Gastroesophageal sphincter (tissue), 4 donors: ENCODE measurements at regions not wholly inside any gene's neighbourhood (a gene's known extent, or its start where the extent isn't known, plus 50 kb on each side); places are given as distances from the start of the nearest gene placed in this dataset.

Experiments
- ATAC-seq: fragments of 150-250 bp; one replicate; pipeline ENCODE4 v1.9.1; 2016; ENCODE audit warnings: mild to moderate bottlenecking, moderate library complexity
- H3K27ac ChIP-seq, 4 donors: fragments of 200-600 bp; sonication (generic) in 3 of 4; 1 replicate in 3 of 4; 2 replicates in 1 of 4; pipeline ENCODE4 v1.5.1; 2016 to 2019
- H3K27me3 ChIP-seq: fragments of 200-600 bp; sonication (generic); one replicate; pipeline ENCODE4 v1.5.1; 2019
- H3K36me3 ChIP-seq, 2 donors: fragments of 200-600 bp; sonication (generic); one replicate each; pipeline ENCODE4 v1.5.1; 2019; ENCODE audit warnings: control low read depth in 1 of 2
- H3K4me1 ChIP-seq, 3 donors: fragments of 200-600 bp; sonication (generic); 1 replicate in 2 of 3; 2 replicates in 1 of 3; pipeline ENCODE4 v1.5.1; 2016 to 2019; ENCODE audit warnings: control low read depth in 2 of 3
- H3K4me3 ChIP-seq, 2 donors: fragments of 200-600 bp; sonication (generic); one replicate each; pipeline ENCODE4 v1.5.1; 2019; ENCODE audit warnings: mild to moderate bottlenecking in 1 of 2, moderate library complexity in 1 of 2
- H3K9me3 ChIP-seq, 3 donors: fragments of 200-600 bp; sonication (generic); one replicate each; pipeline ENCODE4 v1.5.1; 2017 to 2019; ENCODE audit warnings: control low read depth in 2 of 3
- EP300 ChIP-seq: sonication (generic); formaldehyde crosslinking; IDR thresholded peaks from one replicate; pipeline ENCODE4 v1.6.1; 2017; ENCODE audit warnings: antibody characterized with exemption, mild to moderate bottlenecking
- POLR2A ChIP-seq, 2 donors: fragments of 450-650 bp; IDR thresholded peaks; one replicate each; pipeline ENCODE4 v1.6.1; 2017; ENCODE audit warnings: antibody characterized with exemption in 2 of 2, mild to moderate bottlenecking in 2 of 2, moderate library complexity in 1 of 2
- POLR2AphosphoS5 ChIP-seq: sonication (generic); formaldehyde crosslinking; IDR thresholded peaks from one replicate; pipeline ENCODE4 v1.6.1; 2017; ENCODE audit warnings: antibody characterized with exemption
- WGBS, 2 donors: methylation state at CpG; one replicate each; pipeline ENCODE4 v1.1.5; 2018; ENCODE audit warnings: low coverage in 1 of 2; 5-methylcytosine and 5-hydroxymethylcytosine counted together
- TF ChIP-seq, protein P1 (sequence below), 4 experiments: fragments of 200-600 bp in 2 of 4; fragments of 450-650 bp in 2 of 4; sonication (generic) in 1 of 4; IDR thresholded peaks; one replicate each; pipeline ENCODE4 v1.5.1; 2017 to 2019; ENCODE audit warnings: antibody characterized with exemption in 4 of 4, mild to moderate bottlenecking in 2 of 4, moderate library complexity in 2 of 4

DNA sequence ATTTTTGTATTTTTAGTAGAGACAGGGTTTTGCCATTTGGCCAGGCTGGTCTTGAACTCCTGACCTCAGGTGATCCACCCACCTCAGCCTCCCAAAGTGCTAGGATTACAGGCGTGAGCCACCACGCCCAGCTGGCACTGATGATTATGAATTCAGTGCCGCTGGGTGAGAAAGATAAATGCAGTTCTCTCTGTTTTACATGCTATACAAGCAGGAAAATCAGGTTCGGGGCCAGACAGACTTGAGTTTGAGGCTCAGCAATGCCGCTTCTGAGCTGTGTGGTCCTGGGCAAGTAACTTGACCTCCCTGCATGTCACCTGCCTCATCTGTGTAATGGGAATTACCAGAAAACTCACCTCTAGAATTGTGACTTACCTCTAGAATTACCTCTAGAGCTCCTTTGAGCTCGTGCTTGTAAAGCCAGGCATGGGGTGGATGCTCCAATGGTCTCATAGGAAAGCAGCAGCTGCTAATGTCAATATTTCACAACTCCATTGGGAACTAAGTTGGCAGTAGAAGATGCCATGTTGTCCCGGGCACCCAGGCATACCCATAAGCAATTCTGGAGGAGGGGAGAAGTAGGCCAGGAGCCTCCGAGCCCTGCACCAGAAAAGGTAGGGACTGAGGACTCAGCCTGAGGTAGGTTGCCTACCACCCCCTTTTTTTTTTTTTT lies 119.8 kb upstream of the SLC25A33 start:
- Histone ChIP-seq H3K27me3 (no peaks in the 10 kb centered on the region), H3K4me1 (peaks cover 0 to 7% (median 3%) of the 10 kb centered on the region in 3 donors), H3K27ac (no peak overlapping the region), H3K36me3 (no peaks in the 10 kb centered on the region), H3K4me3 (no peak overlapping the region), H3K9me3 (no peaks in the 10 kb centered on the region)
- no peak for ATAC-seq
- WGBS, 2 donors = 85 to 86% methylated on average over 3 to 4 of the region's 8 CpGs
- TF ChIP-seq, protein P1, sequence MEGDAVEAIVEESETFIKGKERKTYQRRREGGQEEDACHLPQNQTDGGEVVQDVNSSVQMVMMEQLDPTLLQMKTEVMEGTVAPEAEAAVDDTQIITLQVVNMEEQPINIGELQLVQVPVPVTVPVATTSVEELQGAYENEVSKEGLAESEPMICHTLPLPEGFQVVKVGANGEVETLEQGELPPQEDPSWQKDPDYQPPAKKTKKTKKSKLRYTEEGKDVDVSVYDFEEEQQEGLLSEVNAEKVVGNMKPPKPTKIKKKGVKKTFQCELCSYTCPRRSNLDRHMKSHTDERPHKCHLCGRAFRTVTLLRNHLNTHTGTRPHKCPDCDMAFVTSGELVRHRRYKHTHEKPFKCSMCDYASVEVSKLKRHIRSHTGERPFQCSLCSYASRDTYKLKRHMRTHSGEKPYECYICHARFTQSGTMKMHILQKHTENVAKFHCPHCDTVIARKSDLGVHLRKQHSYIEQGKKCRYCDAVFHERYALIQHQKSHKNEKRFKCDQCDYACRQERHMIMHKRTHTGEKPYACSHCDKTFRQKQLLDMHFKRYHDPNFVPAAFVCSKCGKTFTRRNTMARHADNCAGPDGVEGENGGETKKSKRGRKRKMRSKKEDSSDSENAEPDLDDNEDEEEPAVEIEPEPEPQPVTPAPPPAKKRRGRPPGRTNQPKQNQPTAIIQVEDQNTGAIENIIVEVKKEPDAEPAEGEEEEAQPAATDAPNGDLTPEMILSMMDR (IDR thresholded peaks at IDR 0.05) = no peak
- TF ChIP-seq POLR2AphosphoS5 (no peak), POLR2A (IDR thresholded peaks at IDR 0.05) (no peak), EP300 (no peak)

DNA sequence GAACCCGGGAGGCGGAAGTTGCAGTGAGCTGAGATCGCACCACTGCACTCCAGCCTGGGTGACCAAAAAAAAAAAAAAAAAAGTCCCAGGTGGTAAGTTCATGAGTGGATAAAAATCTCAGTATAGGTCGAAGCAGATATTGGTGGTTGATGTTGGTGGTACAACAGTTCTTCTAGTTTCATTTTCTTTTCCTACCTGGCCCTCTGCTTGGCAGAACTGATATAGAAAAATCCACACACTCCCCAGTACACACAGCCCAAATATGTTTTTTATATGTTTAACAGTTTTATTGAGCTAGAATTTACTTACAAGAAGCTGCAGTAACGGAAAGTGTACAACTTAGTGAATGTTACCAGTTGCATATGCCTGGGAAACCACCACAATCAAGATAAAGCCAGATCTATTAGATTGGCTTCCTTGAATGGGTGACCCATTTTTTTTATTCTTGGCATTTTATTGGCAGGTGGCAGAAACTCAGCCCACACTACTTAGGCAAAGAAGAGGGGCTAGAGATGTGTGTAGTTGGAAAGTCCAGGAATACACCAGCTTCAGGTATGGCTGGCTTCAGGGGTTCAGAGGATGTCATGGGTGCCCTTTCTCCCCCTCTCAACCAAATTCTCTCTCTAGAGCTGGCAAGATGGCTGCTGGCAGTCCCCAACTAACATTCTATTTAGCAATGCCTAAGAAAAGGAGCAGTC lies 118.3 kb upstream of the SLC25A33 start:
- Histone ChIP-seq H3K9me3 (no peaks in the 10 kb centered on the region), H3K4me1 (no peaks in the 10 kb centered on the region), H3K27ac (no peak overlapping the region), H3K36me3 (no peaks in the 10 kb centered on the region), H3K27me3 (no peaks in the 10 kb centered on the region), H3K4me3 (no peak overlapping the region)
- TF ChIP-seq, protein P1 (IDR thresholded peaks at IDR 0.05) = no peak
- TF ChIP-seq POLR2AphosphoS5 (no peak), POLR2A (IDR thresholded peaks at IDR 0.05) (no peak), EP300 (no peak)
- 87 to 100% methylated on average over 3 to 5 of the region's 5 CpGs for WGBS, 2 donors
- no peak for ATAC-seq

DNA sequence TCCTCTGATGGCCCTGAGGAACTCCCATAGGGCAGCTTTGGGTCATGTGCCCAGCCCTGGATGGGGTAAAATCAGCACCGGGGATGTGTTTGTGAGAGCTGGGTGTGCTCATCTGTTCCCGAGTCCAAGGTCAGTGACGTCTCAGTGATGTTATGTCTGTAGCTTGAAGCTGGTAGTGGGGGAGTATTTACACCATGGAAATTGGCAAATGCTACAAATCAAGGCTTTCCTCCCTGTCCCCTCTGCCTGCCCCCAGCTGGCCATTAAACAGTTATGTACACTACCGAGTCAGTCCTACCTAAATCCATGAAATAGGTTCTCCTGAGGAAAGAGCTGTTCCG lies 117.8 kb upstream of the SLC25A33 start:
- 70 to 79% methylated on average over 2 to 3 of the region's 5 CpGs for WGBS, 2 donors
- no peak overlapping the region for H3K4me3 ChIP-seq
- no peak overlapping the region for H3K27ac ChIP-seq
- ATAC-seq = no peak
- no peaks in the 10 kb centered on the region for H3K27me3 ChIP-seq
- TF ChIP-seq POLR2A (IDR thresholded peaks at IDR 0.05) = no peak
- TF ChIP-seq, protein P1 (IDR thresholded peaks at IDR 0.05) = no peak
- TF ChIP-seq EP300 = no peak
- TF ChIP-seq POLR2AphosphoS5 = no peak
- H3K9me3 ChIP-seq = no peaks in the 10 kb centered on the region
- H3K4me1 ChIP-seq = no peaks in the 10 kb centered on the region
- no peaks in the 10 kb centered on the region for H3K36me3 ChIP-seq

DNA sequence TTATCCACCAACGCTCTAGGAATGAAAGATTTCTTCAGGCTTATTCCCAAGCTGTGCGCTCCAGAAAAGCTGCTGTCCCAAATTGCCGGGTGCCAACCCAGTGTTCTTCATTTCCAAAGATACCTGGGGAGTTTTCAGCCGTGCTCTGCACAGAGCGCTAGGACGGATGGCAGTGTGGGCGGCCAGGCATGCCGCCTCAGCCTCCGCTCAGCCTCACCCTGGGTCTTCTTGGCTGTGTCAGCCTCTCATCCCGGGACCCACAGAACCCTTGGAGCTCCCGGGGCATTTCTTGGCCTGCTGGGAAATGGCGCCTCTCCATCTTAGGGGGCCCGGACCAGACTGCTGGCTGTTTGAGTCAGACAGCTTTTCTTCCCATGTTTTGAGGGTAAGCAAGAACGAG lies 116.9 kb upstream of the SLC25A33 start:
- 82 to 90% methylated on average over 2 to 3 of the region's 14 CpGs for WGBS, 2 donors

More for the DNA sequence above, 116.9 kb upstream of the SLC25A33 start:
- H3K36me3 ChIP-seq = no peaks in the 10 kb centered on the region
- no peak overlapping the region for H3K4me3 ChIP-seq
- no peaks in the 10 kb centered on the region for H3K4me1 ChIP-seq
- TF ChIP-seq POLR2A (IDR thresholded peaks at IDR 0.05) (no peak), EP300 (no peak), POLR2AphosphoS5 (no peak)
- TF ChIP-seq, protein P1 (IDR thresholded peaks at IDR 0.05) = no peak
- no peaks in the 10 kb centered on the region for H3K27me3 ChIP-seq
- ATAC-seq = no peak
- H3K27ac ChIP-seq = no peak overlapping the region
- H3K9me3 ChIP-seq = no peaks in the 10 kb centered on the region
